ENCODE measurements at regions not wholly inside any gene's neighbourhood (a gene's known extent, or its start where the extent isn't known, plus 50 kb on each side); places are given as distances from the start of the nearest gene placed in this dataset.

GRCh38 chr3:73315706-73316105 is 254.2 kb downstream of the EBLN2 start (continued):
- TF ChIP-seq, protein P1, sequence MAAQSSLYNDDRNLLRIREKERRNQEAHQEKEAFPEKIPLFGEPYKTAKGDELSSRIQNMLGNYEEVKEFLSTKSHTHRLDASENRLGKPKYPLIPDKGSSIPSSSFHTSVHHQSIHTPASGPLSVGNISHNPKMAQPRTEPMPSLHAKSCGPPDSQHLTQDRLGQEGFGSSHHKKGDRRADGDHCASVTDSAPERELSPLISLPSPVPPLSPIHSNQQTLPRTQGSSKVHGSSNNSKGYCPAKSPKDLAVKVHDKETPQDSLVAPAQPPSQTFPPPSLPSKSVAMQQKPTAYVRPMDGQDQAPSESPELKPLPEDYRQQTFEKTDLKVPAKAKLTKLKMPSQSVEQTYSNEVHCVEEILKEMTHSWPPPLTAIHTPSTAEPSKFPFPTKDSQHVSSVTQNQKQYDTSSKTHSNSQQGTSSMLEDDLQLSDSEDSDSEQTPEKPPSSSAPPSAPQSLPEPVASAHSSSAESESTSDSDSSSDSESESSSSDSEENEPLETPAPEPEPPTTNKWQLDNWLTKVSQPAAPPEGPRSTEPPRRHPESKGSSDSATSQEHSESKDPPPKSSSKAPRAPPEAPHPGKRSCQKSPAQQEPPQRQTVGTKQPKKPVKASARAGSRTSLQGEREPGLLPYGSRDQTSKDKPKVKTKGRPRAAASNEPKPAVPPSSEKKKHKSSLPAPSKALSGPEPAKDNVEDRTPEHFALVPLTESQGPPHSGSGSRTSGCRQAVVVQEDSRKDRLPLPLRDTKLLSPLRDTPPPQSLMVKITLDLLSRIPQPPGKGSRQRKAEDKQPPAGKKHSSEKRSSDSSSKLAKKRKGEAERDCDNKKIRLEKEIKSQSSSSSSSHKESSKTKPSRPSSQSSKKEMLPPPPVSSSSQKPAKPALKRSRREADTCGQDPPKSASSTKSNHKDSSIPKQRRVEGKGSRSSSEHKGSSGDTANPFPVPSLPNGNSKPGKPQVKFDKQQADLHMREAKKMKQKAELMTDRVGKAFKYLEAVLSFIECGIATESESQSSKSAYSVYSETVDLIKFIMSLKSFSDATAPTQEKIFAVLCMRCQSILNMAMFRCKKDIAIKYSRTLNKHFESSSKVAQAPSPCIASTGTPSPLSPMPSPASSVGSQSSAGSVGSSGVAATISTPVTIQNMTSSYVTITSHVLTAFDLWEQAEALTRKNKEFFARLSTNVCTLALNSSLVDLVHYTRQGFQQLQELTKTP (IDR thresholded peaks at IDR 0.05; ENCODE audit: low read depth in 1 of 2, partially characterized antibody in 2 of 2), result no peak
- TF ChIP-seq, protein P2, sequence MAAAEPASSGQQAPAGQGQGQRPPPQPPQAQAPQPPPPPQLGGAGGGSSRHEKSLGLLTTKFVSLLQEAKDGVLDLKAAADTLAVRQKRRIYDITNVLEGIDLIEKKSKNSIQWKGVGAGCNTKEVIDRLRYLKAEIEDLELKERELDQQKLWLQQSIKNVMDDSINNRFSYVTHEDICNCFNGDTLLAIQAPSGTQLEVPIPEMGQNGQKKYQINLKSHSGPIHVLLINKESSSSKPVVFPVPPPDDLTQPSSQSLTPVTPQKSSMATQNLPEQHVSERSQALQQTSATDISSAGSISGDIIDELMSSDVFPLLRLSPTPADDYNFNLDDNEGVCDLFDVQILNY (CRISPR knock-in tag; IDR thresholded peaks at IDR 0.05), result no peak
- TF ChIP-seq, protein P3, sequence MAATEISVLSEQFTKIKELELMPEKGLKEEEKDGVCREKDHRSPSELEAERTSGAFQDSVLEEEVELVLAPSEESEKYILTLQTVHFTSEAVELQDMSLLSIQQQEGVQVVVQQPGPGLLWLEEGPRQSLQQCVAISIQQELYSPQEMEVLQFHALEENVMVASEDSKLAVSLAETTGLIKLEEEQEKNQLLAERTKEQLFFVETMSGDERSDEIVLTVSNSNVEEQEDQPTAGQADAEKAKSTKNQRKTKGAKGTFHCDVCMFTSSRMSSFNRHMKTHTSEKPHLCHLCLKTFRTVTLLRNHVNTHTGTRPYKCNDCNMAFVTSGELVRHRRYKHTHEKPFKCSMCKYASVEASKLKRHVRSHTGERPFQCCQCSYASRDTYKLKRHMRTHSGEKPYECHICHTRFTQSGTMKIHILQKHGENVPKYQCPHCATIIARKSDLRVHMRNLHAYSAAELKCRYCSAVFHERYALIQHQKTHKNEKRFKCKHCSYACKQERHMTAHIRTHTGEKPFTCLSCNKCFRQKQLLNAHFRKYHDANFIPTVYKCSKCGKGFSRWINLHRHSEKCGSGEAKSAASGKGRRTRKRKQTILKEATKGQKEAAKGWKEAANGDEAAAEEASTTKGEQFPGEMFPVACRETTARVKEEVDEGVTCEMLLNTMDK (IDR thresholded peaks at IDR 0.05; ENCODE audit: borderline replicate concordance, insufficient read depth, low read depth, low read length, poor library complexity, severe bottlenecking), result no peak
- TF ChIP-seq, protein P4, sequence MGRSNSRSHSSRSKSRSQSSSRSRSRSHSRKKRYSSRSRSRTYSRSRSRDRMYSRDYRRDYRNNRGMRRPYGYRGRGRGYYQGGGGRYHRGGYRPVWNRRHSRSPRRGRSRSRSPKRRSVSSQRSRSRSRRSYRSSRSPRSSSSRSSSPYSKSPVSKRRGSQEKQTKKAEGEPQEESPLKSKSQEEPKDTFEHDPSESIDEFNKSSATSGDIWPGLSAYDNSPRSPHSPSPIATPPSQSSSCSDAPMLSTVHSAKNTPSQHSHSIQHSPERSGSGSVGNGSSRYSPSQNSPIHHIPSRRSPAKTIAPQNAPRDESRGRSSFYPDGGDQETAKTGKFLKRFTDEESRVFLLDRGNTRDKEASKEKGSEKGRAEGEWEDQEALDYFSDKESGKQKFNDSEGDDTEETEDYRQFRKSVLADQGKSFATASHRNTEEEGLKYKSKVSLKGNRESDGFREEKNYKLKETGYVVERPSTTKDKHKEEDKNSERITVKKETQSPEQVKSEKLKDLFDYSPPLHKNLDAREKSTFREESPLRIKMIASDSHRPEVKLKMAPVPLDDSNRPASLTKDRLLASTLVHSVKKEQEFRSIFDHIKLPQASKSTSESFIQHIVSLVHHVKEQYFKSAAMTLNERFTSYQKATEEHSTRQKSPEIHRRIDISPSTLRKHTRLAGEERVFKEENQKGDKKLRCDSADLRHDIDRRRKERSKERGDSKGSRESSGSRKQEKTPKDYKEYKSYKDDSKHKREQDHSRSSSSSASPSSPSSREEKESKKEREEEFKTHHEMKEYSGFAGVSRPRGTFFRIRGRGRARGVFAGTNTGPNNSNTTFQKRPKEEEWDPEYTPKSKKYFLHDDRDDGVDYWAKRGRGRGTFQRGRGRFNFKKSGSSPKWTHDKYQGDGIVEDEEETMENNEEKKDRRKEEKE (IDR thresholded peaks at IDR 0.05; ENCODE audit: borderline replicate concordance in 1 of 2, control insufficient read depth in 1 of 2, low read depth in 2 of 2, low read length in 1 of 2), result no peak
- TF ChIP-seq HNRNPK (IDR thresholded peaks at IDR 0.05; ENCODE audit: low read depth, low read length, poor library complexity, severe bottlenecking) (no peak), GTF2F1 (IDR thresholded peaks at IDR 0.05; ENCODE audit: low read depth, low read length) (no peak), ZBTB9 (CRISPR knock-in tag; IDR thresholded peaks at IDR 0.05) (no peak), HDAC1 (IDR thresholded peaks at IDR 0.05) (no peak), POLR2AphosphoS5 (IDR thresholded peaks at IDR 0.05; ENCODE audit: control insufficient read depth, insufficient read depth, low read depth, low read length) (no peak), CAMTA2 (CRISPR knock-in tag; conservative IDR thresholded peaks at IDR 0.05) (no peak)
- TF ChIP-seq, protein P5, sequence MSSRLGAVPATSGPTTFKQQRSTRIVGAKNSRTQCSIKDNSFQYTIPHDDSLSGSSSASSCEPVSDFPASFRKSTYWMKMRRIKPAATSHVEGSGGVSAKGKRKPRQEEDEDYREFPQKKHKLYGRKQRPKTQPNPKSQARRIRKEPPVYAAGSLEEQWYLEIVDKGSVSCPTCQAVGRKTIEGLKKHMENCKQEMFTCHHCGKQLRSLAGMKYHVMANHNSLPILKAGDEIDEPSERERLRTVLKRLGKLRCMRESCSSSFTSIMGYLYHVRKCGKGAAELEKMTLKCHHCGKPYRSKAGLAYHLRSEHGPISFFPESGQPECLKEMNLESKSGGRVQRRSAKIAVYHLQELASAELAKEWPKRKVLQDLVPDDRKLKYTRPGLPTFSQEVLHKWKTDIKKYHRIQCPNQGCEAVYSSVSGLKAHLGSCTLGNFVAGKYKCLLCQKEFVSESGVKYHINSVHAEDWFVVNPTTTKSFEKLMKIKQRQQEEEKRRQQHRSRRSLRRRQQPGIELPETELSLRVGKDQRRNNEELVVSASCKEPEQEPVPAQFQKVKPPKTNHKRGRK (tag; IDR thresholded peaks at IDR 0.05), result no peak
- TF ChIP-seq, protein P6, sequence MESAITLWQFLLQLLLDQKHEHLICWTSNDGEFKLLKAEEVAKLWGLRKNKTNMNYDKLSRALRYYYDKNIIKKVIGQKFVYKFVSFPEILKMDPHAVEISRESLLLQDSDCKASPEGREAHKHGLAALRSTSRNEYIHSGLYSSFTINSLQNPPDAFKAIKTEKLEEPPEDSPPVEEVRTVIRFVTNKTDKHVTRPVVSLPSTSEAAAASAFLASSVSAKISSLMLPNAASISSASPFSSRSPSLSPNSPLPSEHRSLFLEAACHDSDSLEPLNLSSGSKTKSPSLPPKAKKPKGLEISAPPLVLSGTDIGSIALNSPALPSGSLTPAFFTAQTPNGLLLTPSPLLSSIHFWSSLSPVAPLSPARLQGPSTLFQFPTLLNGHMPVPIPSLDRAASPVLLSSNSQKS (CRISPR knock-in tag; IDR thresholded peaks at IDR 0.05), result no peak

Data from K562 (cell line).